K562 (cell line): ENCODE measurements at regions not wholly inside any gene's neighbourhood (a gene's known extent, or its start where the extent isn't known, plus 50 kb on each side); places are given as distances from the start of the nearest gene placed in this dataset.
A peak's percentile ranks its signal among the peaks of the same experiment; 100 is the strongest.

Source experiments
- ATAC-seq: fragments of 200-7000 bp; cut with Tn5 transposase; 3 replicates; pipeline ENCODE4 v1.9.1; 2020; ENCODE audit warnings: moderate library complexity
- BruUV-seq: library from RNA; stranded (reverse); fragments of 400-500 nt; replicated peaks from 2 replicates; lab custom pipeline; 2021; lab: Mats Ljungman, UMichigan
- CTCF ChIA-PET: fragments of 300-600 bp; formaldehyde crosslinking; extraction: SDS; loops from one replicate; lab custom pipeline; 2021; ENCODE audit warnings: low intra/inter-chr PET ratio; lab: Yijun Ruan, JAX
- POLR2A ChIA-PET: fragments of 300-600, 350-650 bp; sonication (Branson Sonifier 250); formaldehyde crosslinking; extraction: SDS; loops from one replicate; lab custom pipeline; 2021; ENCODE audit warnings: antibody characterized with exemption, inconsistent platforms; lab: Yijun Ruan, JAX
- DNase-seq, 4 experiments: peaks; one replicate each; pipeline versions ENCODE4 v3.0.0 to v3.0.0-alpha.2; 2011 to 2018; ENCODE audit warnings: low spot score in 3 of 4, mixed read lengths in 3 of 4; ENCODE audit errors: extremely low read depth in 1 of 4
- FAIRE-seq: peaks from 2 replicates; lab custom pipeline; 2011; peaks lifted over from hg19 to GRCh38; lab: Jason Lieb, UNC
- H2AFZ ChIP-seq: 2 replicates; pipeline ENCODE4 v1.6.0; 2011; ENCODE audit warnings: low read depth, low read length, control low read depth, inconsistent platforms
- H3K27ac ChIP-seq: fragments of 200-600 bp; 3 replicates; pipeline ENCODE4 v1.8.0; 2011; ENCODE audit warnings: low read depth, mild to moderate bottlenecking, control low read depth, inconsistent platforms, low read length, moderate library complexity, mixed read lengths; ENCODE audit errors: extremely low read depth
- H3K27me3 ChIP-seq, 2 experiments: fragments of 300-600 bp in 1 of 2; 2 replicates in 1 of 2; 3 replicates in 1 of 2; pipeline versions ENCODE4 v1.6.0 to v1.8.0; 2011; ENCODE audit warnings: inconsistent platforms in 2 of 2, low read length in 2 of 2, mild to moderate bottlenecking in 1 of 2, mixed read lengths in 1 of 2, moderate library complexity in 1 of 2; ENCODE audit not compliant: control insufficient read depth in 2 of 2, insufficient read depth in 2 of 2
- H3K36me3 ChIP-seq: fragments of 300-600 bp; 3 replicates; pipeline ENCODE4 v1.8.0; 2011; ENCODE audit warnings: mild to moderate bottlenecking, low read length, inconsistent platforms; ENCODE audit not compliant: control insufficient read depth, insufficient read depth
- H3K4me1 ChIP-seq, 2 experiments: fragments of 200-600 bp in 1 of 2; replicated peaks in 1 of 2; 2 replicates in 1 of 2; 3 replicates in 1 of 2; pipeline versions ENCODE4 v1.5.1 to v1.8.0; 2011; ENCODE audit warnings: inconsistent platforms in 2 of 2, low read length in 2 of 2, mild to moderate bottlenecking in 1 of 2, mixed read lengths in 1 of 2, moderate library complexity in 1 of 2; ENCODE audit not compliant: control insufficient read depth in 2 of 2, insufficient read depth in 2 of 2
- H3K4me2 ChIP-seq: 2 replicates; pipeline ENCODE4 v1.6.1; 2011; ENCODE audit warnings: low read length, control low read depth, inconsistent platforms, mixed read lengths; ENCODE audit not compliant: insufficient read depth
- H3K4me3 ChIP-seq: fragments of 200-600 bp; sonication (generic), shearing (Covaris generic); 2 replicates; pipeline ENCODE4 v1.5.1; 2016; ENCODE audit warnings: control low read depth, inconsistent platforms
- H3K79me2 ChIP-seq: fragments of 200-600 bp; 3 replicates; pipeline ENCODE4 v1.8.0; 2011; ENCODE audit warnings: low read length, inconsistent platforms; ENCODE audit not compliant: control insufficient read depth, insufficient read depth
- H3K9ac ChIP-seq, 2 experiments: 2 replicates each; pipeline versions ENCODE4 v1.6.0 to v1.6.1; 2011; ENCODE audit warnings: low read depth in 2 of 2, low read length in 2 of 2, control low read depth in 1 of 2, inconsistent platforms in 1 of 2, mild to moderate bottlenecking in 1 of 2, mixed read lengths in 1 of 2; ENCODE audit not compliant: insufficient read depth in 1 of 2
- H3K9me1 ChIP-seq: one replicate; pipeline ENCODE4 v1.6.0; 2011; ENCODE audit warnings: inconsistent platforms, mild to moderate bottlenecking, low read length, moderate library complexity; ENCODE audit not compliant: control insufficient read depth, insufficient read depth
- H3K9me3 ChIP-seq: replicated peaks from 2 replicates; pipeline ENCODE4 v1.5.1; 2011; ENCODE audit warnings: low read depth, low read length, inconsistent platforms; ENCODE audit not compliant: control insufficient read depth, insufficient read depth
- H4K20me1 ChIP-seq: replicated peaks from 2 replicates; pipeline ENCODE4 v1.6.1; 2011; ENCODE audit warnings: low read length, inconsistent platforms, mixed read lengths; ENCODE audit not compliant: control insufficient read depth, insufficient read depth
- ESRRA ChIP-seq: fragments of 450-650 bp; IDR thresholded peaks from 2 replicates; pipeline ENCODE4 v1.6.1; 2014; ENCODE audit warnings: low read depth, mild to moderate bottlenecking, moderate library complexity, borderline replicate concordance
- ZNF24 ChIP-seq: fragments of 450-650 bp; IDR thresholded peaks from 2 replicates; pipeline ENCODE4 v1.6.1; 2016
- ZNF639 ChIP-seq, 2 experiments: fragments of 200-800 bp in 1 of 2; sonication (Bioruptor generic) in 1 of 2; sonication (generic) in 1 of 2; formaldehyde crosslinking in 1 of 2; IDR thresholded peaks in 1 of 2; conservative IDR thresholded peaks in 1 of 2; 2 replicates each; pipeline versions ENCODE4 v1.5.0 to v1.6.1; 2016 to 2020; ENCODE audit warnings: missing compliant biosample characterization in 1 of 2, missing genetic modification characterization in 1 of 2, missing genetic modification reagents in 1 of 2
- WGBS: fragments of 100-300 bp; shearing (Covaris generic); methylation state at CpG from one replicate; pipeline ENCODE4 v1.1.6; 2016; ENCODE audit warnings: low coverage, mixed read lengths; ENCODE audit not compliant: insufficient coverage; ENCODE audit errors: missing lambda C conversion rate; 5-methylcytosine and 5-hydroxymethylcytosine counted together
- in situ Hi-C: fragments of 300-500 bp; cut with MboI; formaldehyde crosslinking; loops from 4 replicates; pipeline ENCODE4 v1.15.0; 2018; ENCODE audit warnings: inconsistent platforms, mixed read lengths
- intact Hi-C: fragments of 100-400 bp; cut with micrococcal nuclease; formaldehyde crosslinking; loops from 2 replicates; pipeline ENCODE4 v1.14.2; 2022

GRCh38 chr1:29417147-29417858 is 181.0 kb downstream of the PTPRU start:
- Histone ChIP-seq H3K4me1 (no peaks in the 10 kb centered on the region), H3K79me2 (no peaks in the 10 kb centered on the region), H3K36me3 (no peaks in the 10 kb centered on the region), H2AFZ (no peak overlapping the region), H3K27me3 (peaks cover 0 to 19% of the 10 kb centered on the region in 2 experiments; a peak in 2 of 5 replicates), H4K20me1 (peaks cover 7% of the 10 kb centered on the region), H3K9me3 (no peaks in the 10 kb centered on the region), H3K9me1 (no peaks in the 10 kb centered on the region), H3K27ac (no peak overlapping the region), H3K4me2 (no peak overlapping the region), H3K4me3 (no peak overlapping the region), H3K9ac (no peak overlapping the region)
- DNase-seq (no peak), ATAC-seq (no peak), FAIRE-seq (no peak)
- in situ Hi-C loops, result no loop called here
- CTCF ChIA-PET, result no interaction called here
- TF ChIP-seq ZNF639 (CRISPR knock-in tag; conservative IDR thresholded peaks at IDR 0.05 in 1 of 2, IDR thresholded peaks at IDR 0.05 in 1 of 2), result no peak
- no peak for TF ChIP-seq ZNF24
- 0 out of 2 replicates have a peak, but pooled peaks have one; percentile 53 for TF ChIP-seq ESRRA
- POLR2A ChIA-PET, result interaction anchor here (0.5 to 1.7 kb wide), 5 partner anchors 10 to 248 kb away, joined by 3 to 4 read pairs (median 3); no protein-coding TSS in a partner anchor
- under 1% methylated on average over 13 of the region's 14 CpGs for WGBS
- intact Hi-C loops, result no loop called here
- BruUV-seq, result no TSS peak
